GM12878 (cell line): ENCODE measurements at regions not wholly inside any gene's neighbourhood (a gene's known extent, or its start where the extent isn't known, plus 50 kb on each side); places are given as distances from the start of the nearest gene placed in this dataset.
A peak's percentile ranks its signal among the peaks of the same experiment; 100 is the strongest.

Experiments used
- ATAC-seq: fragments of 200-7000 bp; cut with Tn5 transposase; 3 replicates; pipeline ENCODE4 v1.9.1; 2020; ENCODE audit warnings: mild to moderate bottlenecking, moderate library complexity
- BruUV-seq: library from RNA; stranded (reverse); fragments of 400-500 nt; replicated peaks from 2 replicates; lab custom pipeline; 2021; lab: Mats Ljungman, UMichigan
- CTCF ChIA-PET: fragments of 300-600 bp; sonication (Branson Sonifier 250); formaldehyde crosslinking; extraction: SDS; loops from one replicate; lab custom pipeline; 2021; ENCODE audit warnings: inconsistent platforms; lab: Yijun Ruan, JAX
- POLR2A ChIA-PET: fragments of 350-600 bp; formaldehyde crosslinking; extraction: SDS; loops from one replicate; lab custom pipeline; 2021; ENCODE audit warnings: inconsistent platforms; lab: Charles Lee
- RAD21 ChIA-PET: fragments of 300-600 bp; sonication (Branson Sonifier 250); formaldehyde crosslinking; loops from one replicate; lab custom pipeline; 2023; ENCODE audit warnings: antibody characterized with exemption; ENCODE audit not compliant: unreplicated experiment; lab: Charles Lee
- SMC1A ChIA-PET: fragments of 300-600 bp; sonication (Branson Sonifier 250); formaldehyde crosslinking; loops from one replicate; lab custom pipeline; 2023; ENCODE audit not compliant: unreplicated experiment, uncharacterized antibody; lab: Charles Lee
- DNase-seq: peaks from one replicate; pipeline ENCODE4 v3.0.0-alpha.2; 2011; ENCODE audit warnings: low read depth, low spot score
- FAIRE-seq: peaks from 3 replicates; lab custom pipeline; 2011; peaks lifted over from hg19 to GRCh38; lab: Jason Lieb, UNC
- H2AFZ ChIP-seq: 2 replicates; pipeline ENCODE4 v1.6.0; 2011; ENCODE audit warnings: low read depth, low read length, control low read depth; ENCODE audit not compliant: control insufficient read depth
- H3K27ac ChIP-seq: 2 replicates; pipeline ENCODE4 v1.5.1; 2011; ENCODE audit warnings: control low read depth; ENCODE audit not compliant: control insufficient read depth, insufficient read depth
- H3K27me3 ChIP-seq, 2 experiments: replicated peaks in 1 of 2; 2 replicates each; pipeline versions ENCODE4 v1.6.0 to v1.6.1; 2011; ENCODE audit warnings: low read length in 1 of 2; ENCODE audit not compliant: control insufficient read depth in 2 of 2, insufficient read depth in 2 of 2
- H3K36me3 ChIP-seq, 2 experiments: 2 replicates each; pipeline ENCODE4 v1.5.1; 2011; ENCODE audit warnings: low read length in 1 of 2; ENCODE audit not compliant: control insufficient read depth in 2 of 2, insufficient read depth in 2 of 2
- H3K4me1 ChIP-seq: 2 replicates; pipeline ENCODE4 v1.6.1; 2011; ENCODE audit warnings: mild to moderate bottlenecking, low read length, moderate library complexity, mixed read lengths; ENCODE audit not compliant: control insufficient read depth, insufficient read depth
- H3K4me2 ChIP-seq: 2 replicates; pipeline ENCODE4 v1.6.0; 2011; ENCODE audit warnings: control low read depth; ENCODE audit not compliant: control insufficient read depth, insufficient read depth
- H3K4me3 ChIP-seq: fragments of 200-600 bp; sonication (generic); 2 replicates; pipeline ENCODE4 v1.5.1; 2016
- H3K79me2 ChIP-seq: 2 replicates; pipeline ENCODE4 v1.6.0; 2011; ENCODE audit warnings: low read length; ENCODE audit not compliant: control insufficient read depth, insufficient read depth
- H3K9ac ChIP-seq: 2 replicates; pipeline ENCODE4 v1.8.0; 2011; ENCODE audit warnings: low read length, control low read depth, mixed read lengths; ENCODE audit not compliant: control insufficient read depth, insufficient read depth
- H3K9me3 ChIP-seq: replicated peaks from 3 replicates; pipeline ENCODE4 v1.5.1; 2011; ENCODE audit warnings: mild to moderate bottlenecking, low read length; ENCODE audit not compliant: control insufficient read depth, insufficient read depth
- H4K20me1 ChIP-seq: 2 replicates; pipeline ENCODE4 v1.6.0; 2011; ENCODE audit not compliant: control insufficient read depth, insufficient read depth
- ATF7 ChIP-seq: fragments of 450-650 bp; IDR thresholded peaks from 2 replicates; pipeline ENCODE4 v1.6.1; 2016; ENCODE audit warnings: low read depth, mild to moderate bottlenecking
- EGR1 ChIP-seq, 2 experiments: IDR thresholded peaks; 1 replicate in 1 of 2; 2 replicates in 1 of 2; pipeline ENCODE4 v1.6.1; 2011 to 2012; ENCODE audit warnings: low read depth in 2 of 2, low read length in 2 of 2, borderline replicate concordance in 1 of 2, mild to moderate bottlenecking in 1 of 2, moderate library complexity in 1 of 2
- GATAD2B ChIP-seq: fragments of 450-650 bp; conservative IDR thresholded peaks from 2 replicates; pipeline ENCODE4 v1.6.1; 2017; ENCODE audit warnings: low read depth, mild to moderate bottlenecking, moderate library complexity
- IKZF2 ChIP-seq, 2 experiments: fragments of 450-650 bp; IDR thresholded peaks; 2 replicates each; pipeline ENCODE4 v1.6.1; 2017; ENCODE audit warnings: mild to moderate bottlenecking in 2 of 2, moderate library complexity in 2 of 2
- JUND ChIP-seq: IDR thresholded peaks from 2 replicates; pipeline ENCODE4 v1.6.1; 2012; ENCODE audit warnings: low read depth, mild to moderate bottlenecking, low read length, improper control_type of control experiment, moderate library complexity
- MLLT1 ChIP-seq: fragments of 450-650 bp; IDR thresholded peaks from 2 replicates; pipeline ENCODE4 v1.6.1; 2016; ENCODE audit warnings: mild to moderate bottlenecking
- REST ChIP-seq: IDR thresholded peaks from 2 replicates; pipeline ENCODE4 v1.6.1; 2012; ENCODE audit warnings: mild to moderate bottlenecking, low read depth, low read length
- SRF ChIP-seq, 2 experiments: IDR thresholded peaks; 2 replicates each; pipeline ENCODE4 v1.6.1; 2011; ENCODE audit warnings: low read depth in 2 of 2, low read length in 2 of 2, mild to moderate bottlenecking in 1 of 2, moderate library complexity in 1 of 2
- TAF1 ChIP-seq: IDR thresholded peaks from 2 replicates; pipeline ENCODE4 v1.6.1; 2011; ENCODE audit warnings: mild to moderate bottlenecking, low read depth, low read length, borderline replicate concordance
- TCF3 ChIP-seq: IDR thresholded peaks from 2 replicates; pipeline ENCODE4 v1.6.1; 2012; ENCODE audit warnings: low read depth, mild to moderate bottlenecking, low read length, borderline replicate concordance; ENCODE audit not compliant: insufficient read depth
- ZBTB33 ChIP-seq: fragments of 450-650 bp; IDR thresholded peaks from 2 replicates; pipeline ENCODE4 v1.6.1; 2017; ENCODE audit warnings: mild to moderate bottlenecking
- WGBS: methylation state at CpG from one replicate; pipeline ENCODE4 v1.1.6; 2016; ENCODE audit warnings: low lambda C conversion rate; ENCODE audit not compliant: insufficient replicate concordance, insufficient coverage; ENCODE audit errors: missing lambda C conversion rate; 5-methylcytosine and 5-hydroxymethylcytosine counted together
- in situ Hi-C: fragments of 300-500 bp; cut with MboI; formaldehyde crosslinking; loops from 9 replicates; pipeline ENCODE4 v1.14.3; 2018; ENCODE audit warnings: mixed read lengths
- intact Hi-C: fragments of 100-400 bp; cut with micrococcal nuclease; formaldehyde crosslinking; loops from one replicate; pipeline ENCODE4 v1.14.2; 2022; ENCODE audit not compliant: unreplicated experiment
- TF ChIP-seq, protein P1 (sequence below): fragments of 450-650 bp; IDR thresholded peaks from 2 replicates; pipeline ENCODE4 v1.6.1; 2017; ENCODE audit warnings: low read depth, mild to moderate bottlenecking, moderate library complexity

DNA sequence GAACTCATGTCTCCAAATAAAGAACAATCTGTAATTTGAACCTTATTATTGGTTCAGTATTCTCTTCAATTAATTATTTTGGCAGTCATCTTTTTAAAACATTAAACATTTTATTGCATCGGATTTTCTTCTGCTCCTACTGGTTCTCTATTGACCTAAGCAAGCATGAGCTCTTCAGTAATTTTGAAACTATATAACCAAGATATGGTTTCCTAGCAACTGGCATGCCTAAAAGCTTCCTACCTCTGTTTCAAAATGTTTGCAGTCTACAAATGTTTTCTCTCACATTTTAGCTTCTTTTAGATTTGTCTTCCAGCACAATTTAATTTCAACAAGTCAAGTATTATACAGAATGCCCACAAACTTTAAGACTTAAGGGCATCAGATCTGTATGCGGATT is 371.3 kb downstream of the GPM6A start (continued):
- no peak for TF ChIP-seq MLLT1
- no peak for TF ChIP-seq SRF (IDR thresholded peaks at IDR 0.05; ENCODE audit: low read depth in 2 of 2, low read length in 2 of 2)
- TF ChIP-seq, all 136 proteins: peak for 0

GRCh38 chr4:175441256-175441655 is 370.8 kb downstream of the GPM6A start:
- in situ Hi-C loops = no loop called here
- no peak for DNase-seq

More at GRCh38 chr4:175441256-175441655, 370.8 kb downstream of the GPM6A start:
- TF ChIP-seq TAF1 (no peak), ZBTB33 (no peak), IKZF2 (IDR thresholded peaks at IDR 0.05) (no peak), SRF (IDR thresholded peaks at IDR 0.05; ENCODE audit: low read depth in 2 of 2, low read length in 2 of 2) (no peak), EGR1 (IDR thresholded peaks at IDR 0.05; ENCODE audit: borderline replicate concordance in 1 of 2, low read depth in 2 of 2, low read length in 2 of 2) (no peak), GATAD2B (no peak), TCF3 (no peak), REST (no peak), JUND (no peak), ATF7 (no peak)
- TF ChIP-seq, protein P1, sequence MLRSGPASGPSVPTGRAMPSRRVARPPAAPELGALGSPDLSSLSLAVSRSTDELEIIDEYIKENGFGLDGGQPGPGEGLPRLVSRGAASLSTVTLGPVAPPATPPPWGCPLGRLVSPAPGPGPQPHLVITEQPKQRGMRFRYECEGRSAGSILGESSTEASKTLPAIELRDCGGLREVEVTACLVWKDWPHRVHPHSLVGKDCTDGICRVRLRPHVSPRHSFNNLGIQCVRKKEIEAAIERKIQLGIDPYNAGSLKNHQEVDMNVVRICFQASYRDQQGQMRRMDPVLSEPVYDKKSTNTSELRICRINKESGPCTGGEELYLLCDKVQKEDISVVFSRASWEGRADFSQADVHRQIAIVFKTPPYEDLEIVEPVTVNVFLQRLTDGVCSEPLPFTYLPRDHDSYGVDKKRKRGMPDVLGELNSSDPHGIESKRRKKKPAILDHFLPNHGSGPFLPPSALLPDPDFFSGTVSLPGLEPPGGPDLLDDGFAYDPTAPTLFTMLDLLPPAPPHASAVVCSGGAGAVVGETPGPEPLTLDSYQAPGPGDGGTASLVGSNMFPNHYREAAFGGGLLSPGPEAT = no peak
- H3K4me2 ChIP-seq = no peak overlapping the region
- ATAC-seq (peak; percentile 40), FAIRE-seq (no peak)
- POLR2A ChIA-PET = no interaction called here
- RAD21 ChIA-PET = no interaction called here
- no peaks in the 10 kb centered on the region for H4K20me1 ChIP-seq
- no peak overlapping the region for H2AFZ ChIP-seq
- H3K36me3 ChIP-seq = no peaks in the 10 kb centered on the region
- BruUV-seq = no TSS peak
- H3K27ac ChIP-seq = no peak overlapping the region
- H3K4me3 ChIP-seq = no peak overlapping the region
- H3K4me1 ChIP-seq = no peaks in the 10 kb centered on the region
- CTCF ChIA-PET = no interaction called here
- H3K9ac ChIP-seq = no peak overlapping the region
- H3K27me3 ChIP-seq = no peaks in the 10 kb centered on the region
- 25% methylated on average over 7 of the region's 7 CpGs for WGBS
- intact Hi-C loops = loop anchor here (5.0 kb wide), 1 partner anchor 569 kb away; no protein-coding TSS in a partner anchor
- no peaks in the 10 kb centered on the region; the same call in 2 of the 3 replicates for H3K9me3 ChIP-seq
- SMC1A ChIA-PET = interaction anchor here (0.7 kb wide), 1 partner anchor 352 kb away, joined by 3 read pairs; no protein-coding TSS in a partner anchor
- no peaks in the 10 kb centered on the region for H3K79me2 ChIP-seq
